Mucosa of stomach (tissue), 1 donor: ENCODE measurements at regions not wholly inside any gene's neighbourhood (a gene's known extent, or its start where the extent isn't known, plus 50 kb on each side); places are given as distances from the start of the nearest gene placed in this dataset.
"Not testable (repeated sequence)": the region's sequence is repeated elsewhere in the genome, so short reads cannot be mapped to it uniquely, and the experiment has no call there.

Experiments
- H3K27me3 ChIP-seq: one replicate; pipeline ENCODE4 v1.7.0; 2013; ENCODE audit warnings: mild to moderate bottlenecking, low read length; ENCODE audit not compliant: control insufficient read depth, insufficient read depth
- H3K36me3 ChIP-seq: one replicate; pipeline ENCODE4 v1.7.0; 2013; ENCODE audit warnings: low read length; ENCODE audit not compliant: control insufficient read depth, insufficient read depth
- H3K4me1 ChIP-seq: one replicate; pipeline ENCODE4 v1.7.0; 2013; ENCODE audit warnings: mild to moderate bottlenecking, low read length; ENCODE audit not compliant: control insufficient read depth, insufficient read depth
- H3K4me3 ChIP-seq: one replicate; pipeline ENCODE4 v1.7.0; 2013; ENCODE audit warnings: low read length
- H3K9ac ChIP-seq: one replicate; pipeline ENCODE4 v1.7.0; 2013; ENCODE audit warnings: mild to moderate bottlenecking, low read length, moderate library complexity
- H3K9me3 ChIP-seq: one replicate; pipeline ENCODE4 v1.7.0; 2013; ENCODE audit warnings: mild to moderate bottlenecking, low read length, moderate library complexity; ENCODE audit not compliant: control insufficient read depth
- donor health status: Pancreatic carcinoma.

DNA sequence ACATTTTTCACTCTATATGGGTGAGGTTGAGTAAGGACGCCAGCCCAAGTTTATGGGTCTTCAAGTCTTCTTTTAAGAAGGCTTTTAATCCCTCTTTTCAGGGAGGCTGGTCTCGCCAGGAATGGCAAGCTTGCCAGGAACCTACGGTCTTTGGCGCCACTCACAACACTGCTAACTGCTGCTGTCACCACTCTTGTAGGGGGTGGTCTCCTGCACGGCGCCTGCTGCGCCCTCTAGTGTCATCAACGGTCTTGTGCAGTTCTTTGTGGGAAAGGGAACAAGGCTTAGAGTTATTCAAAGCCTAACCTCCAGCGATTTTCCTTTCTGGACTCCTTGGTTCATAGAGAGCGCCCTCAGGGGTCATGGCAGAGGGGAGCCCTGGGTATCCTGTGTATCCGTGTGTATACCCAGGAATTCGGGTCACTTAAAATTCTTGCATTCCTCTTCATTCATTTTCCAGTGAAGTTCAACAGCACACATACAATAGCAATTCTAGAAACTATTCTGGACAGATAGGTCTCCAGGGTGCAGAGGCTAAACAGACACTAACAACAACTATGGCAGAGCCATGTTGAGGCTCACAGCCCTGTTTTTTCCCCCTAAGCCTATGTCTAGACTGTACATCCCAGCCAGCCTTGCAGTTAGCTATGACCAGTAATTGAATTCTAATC is 392.8 kb upstream of the CAMK1G start:
- H3K27me3 ChIP-seq, result no peaks in the 10 kb centered on the region
- no peaks in the 10 kb centered on the region for H3K36me3 ChIP-seq
- no peak overlapping the region for H3K9ac ChIP-seq
- no peak overlapping the region for H3K4me3 ChIP-seq
- H3K4me1 ChIP-seq, result no peaks in the 10 kb centered on the region
- H3K9me3 ChIP-seq, result no peaks in the 10 kb centered on the region

GRCh38 chr1:209191262-209191634 is 392.3 kb upstream of the CAMK1G start:
- no peak overlapping the region for H3K4me3 ChIP-seq
- no peak overlapping the region for H3K9ac ChIP-seq
- no peaks in the 10 kb centered on the region for H3K36me3 ChIP-seq
- no peaks in the 10 kb centered on the region for H3K27me3 ChIP-seq
- H3K9me3 ChIP-seq, result no peaks in the 10 kb centered on the region
- H3K4me1 ChIP-seq, result no peaks in the 10 kb centered on the region

DNA sequence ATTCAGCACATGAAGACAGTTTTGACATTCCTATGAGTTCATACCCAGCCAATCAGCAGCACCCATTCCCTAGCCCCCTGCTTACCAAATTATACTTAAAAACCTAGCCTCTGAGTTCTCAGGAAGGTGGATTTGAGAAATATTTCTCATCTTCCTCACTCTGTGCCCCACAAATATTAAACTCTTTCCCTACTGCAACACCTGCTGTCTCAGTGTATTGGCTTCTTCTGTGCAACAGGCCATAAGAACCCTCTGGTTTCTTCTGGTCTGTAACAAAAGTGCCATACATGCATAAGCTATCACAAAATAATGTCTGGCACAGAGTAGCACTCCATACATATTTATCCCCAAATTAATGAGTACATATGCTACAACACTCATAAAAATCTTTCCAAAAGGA is 387.4 kb upstream of the CAMK1G start:
- Histone ChIP-seq H3K36me3 (no peaks in the 10 kb centered on the region), H3K9me3 (no peaks in the 10 kb centered on the region), H3K4me3 (no peak overlapping the region)

DNA sequence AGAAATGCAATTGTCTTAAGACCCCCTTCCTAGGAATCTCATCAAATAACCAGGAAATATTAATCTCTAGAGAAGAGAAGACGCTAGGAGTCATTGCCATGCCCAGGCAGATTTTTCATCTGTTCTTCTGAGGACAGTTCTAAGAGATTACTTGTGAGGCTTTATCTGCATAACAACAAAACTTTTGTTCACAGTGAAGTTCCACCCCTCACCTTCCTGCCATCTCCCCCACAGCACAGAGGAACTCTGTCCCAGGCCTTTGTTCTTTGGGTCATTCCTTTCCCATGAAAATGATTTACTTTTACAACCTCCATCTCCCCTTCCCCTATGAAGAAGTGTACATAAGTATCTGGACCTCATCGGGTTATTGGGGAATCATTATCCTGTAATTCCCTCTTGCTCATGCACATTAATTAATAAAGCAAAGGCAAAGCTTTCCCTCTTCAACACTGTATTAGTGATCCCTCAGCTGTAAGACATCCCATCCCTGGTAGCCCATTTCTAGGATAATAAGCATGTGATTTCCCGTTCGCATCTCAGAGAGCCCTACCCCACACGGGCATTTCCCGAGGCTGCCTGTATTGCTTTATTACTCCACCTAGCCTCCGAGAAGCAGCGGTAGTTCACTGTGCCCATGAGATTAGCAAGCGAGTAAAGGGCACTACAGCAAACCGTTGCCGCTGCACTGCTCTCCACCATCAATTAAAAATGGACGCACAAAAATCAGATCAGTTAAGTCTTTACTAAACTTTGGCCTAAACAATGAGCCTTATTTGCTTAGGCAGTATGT is 384.4 kb upstream of the CAMK1G start:
- no peaks in the 10 kb centered on the region for H3K4me1 ChIP-seq
- no peak overlapping the region for H3K9ac ChIP-seq
- no peak overlapping the region for H3K4me3 ChIP-seq
- no peaks in the 10 kb centered on the region for H3K36me3 ChIP-seq
- no peaks in the 10 kb centered on the region for H3K27me3 ChIP-seq
- H3K9me3 ChIP-seq, result no peaks in the 10 kb centered on the region

More for the DNA sequence above, 387.4 kb upstream of the CAMK1G start:
- Histone ChIP-seq H3K9ac (no peak overlapping the region), H3K27me3 (no peaks in the 10 kb centered on the region), H3K4me1 (no peaks in the 10 kb centered on the region)

- Histone ChIP-seq H3K9ac (no peak overlapping the region), H3K4me1 (no peaks in the 10 kb centered on the region), H3K9me3 (no peaks in the 10 kb centered on the region), H3K36me3 (no peaks in the 10 kb centered on the region), H3K27me3 (no peaks in the 10 kb centered on the region), H3K4me3 (no peak overlapping the region)
Observed at GRCh38 chr1:209199822-209200221, 383.7 kb upstream of the CAMK1G start.

GRCh38 chr1:209202321-209202720 is 381.2 kb upstream of the CAMK1G start:
- H3K4me3 ChIP-seq, H3K36me3 ChIP-seq, H3K27me3 ChIP-seq, H3K9ac ChIP-seq, H3K4me1 ChIP-seq, H3K9me3 ChIP-seq: not testable (repeated sequence)

GRCh38 chr1:209202830-209203532 is 380.5 kb upstream of the CAMK1G start:
- Histone ChIP-seq H3K9ac (no peak overlapping the region), H3K4me1 (peaks cover 5% of the 10 kb centered on the region), H3K4me3 (no peak overlapping the region), H3K36me3 (no peaks in the 10 kb centered on the region), H3K9me3 (no peaks in the 10 kb centered on the region), H3K27me3 (peaks cover 12% of the 10 kb centered on the region)

- H3K9me3 ChIP-seq, result no peaks in the 10 kb centered on the region
- no peak overlapping the region for H3K9ac ChIP-seq
- H3K4me3 ChIP-seq, result no peak overlapping the region
- no peaks in the 10 kb centered on the region for H3K36me3 ChIP-seq
- H3K4me1 ChIP-seq, result peaks cover 5% of the 10 kb centered on the region
- peaks cover 18% of the 10 kb centered on the region for H3K27me3 ChIP-seq
Observed at GRCh38 chr1:209203533-209203895, 380.0 kb upstream of the CAMK1G start.

DNA sequence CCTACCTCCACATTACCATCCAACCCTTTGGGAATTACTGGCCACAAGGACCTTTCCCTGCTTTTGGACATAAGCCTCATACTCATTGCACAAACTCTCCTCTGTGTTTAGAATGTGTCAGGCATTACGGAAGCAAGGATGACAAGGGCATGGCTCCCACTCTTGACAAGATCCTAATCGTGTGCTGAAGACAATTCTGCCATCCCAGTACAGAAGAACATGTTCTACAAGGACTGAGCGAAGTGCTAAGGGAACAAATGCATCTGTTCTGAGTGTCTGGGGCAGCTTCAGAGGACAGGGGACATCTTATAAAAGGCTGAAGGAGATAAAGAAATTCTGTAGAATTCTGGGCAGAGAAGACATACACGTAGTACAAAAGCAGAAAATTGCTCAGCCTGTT is 378.5 kb upstream of the CAMK1G start:
- no peaks in the 10 kb centered on the region for H3K36me3 ChIP-seq
- no peaks in the 10 kb centered on the region for H3K9me3 ChIP-seq
- no peak overlapping the region for H3K4me3 ChIP-seq
- H3K9ac ChIP-seq, result no peak overlapping the region
- H3K4me1 ChIP-seq, result peaks cover 5% of the 10 kb centered on the region
- H3K27me3 ChIP-seq, result peaks cover 29% of the 10 kb centered on the region

- Histone ChIP-seq H3K27me3 (peaks cover 36% of the 10 kb centered on the region), H3K4me1 (peaks cover 5% of the 10 kb centered on the region), H3K9ac (peak overlapping the region; percentile 11), H3K36me3 (no peaks in the 10 kb centered on the region), H3K4me3 (no peak overlapping the region), H3K9me3 (no peaks in the 10 kb centered on the region)
Observed at GRCh38 chr1:209207126-209207700, 376.3 kb upstream of the CAMK1G start.

- Histone ChIP-seq H3K9ac (peak overlapping the region; percentile 11), H3K4me1 (peaks cover 5% of the 10 kb centered on the region), H3K27me3 (peaks cover 36% of the 10 kb centered on the region), H3K4me3 (no peak overlapping the region), H3K36me3 (no peaks in the 10 kb centered on the region), H3K9me3 (no peaks in the 10 kb centered on the region)
Observed at GRCh38 chr1:209207701-209208286, 375.7 kb upstream of the CAMK1G start.

- Histone ChIP-seq H3K9me3 (no peaks in the 10 kb centered on the region), H3K4me3 (no peak overlapping the region), H3K36me3 (no peaks in the 10 kb centered on the region), H3K9ac (no peak overlapping the region), H3K4me1 (peaks cover 5% of the 10 kb centered on the region), H3K27me3 (peaks cover 36% of the 10 kb centered on the region)
Observed at GRCh38 chr1:209208648-209209047, 374.9 kb upstream of the CAMK1G start.
